Stimulated activated CD8-positive, alpha-beta memory T cell treated with anti-CD3 and anti-CD28 coated beads, Interleukin-12 subunit alpha, Interleukin-12 subunit beta, amount 100 ng/mL, for 1 hour (primary cell): ENCODE measurements at regions not wholly inside any gene's neighbourhood (a gene's known extent, or its start where the extent isn't known, plus 50 kb on each side); places are given as distances from the start of the nearest gene placed in this dataset.
A peak's percentile ranks its signal among the peaks of the same experiment; 100 is the strongest.

Experiments
- DNase-seq: peaks from one replicate; pipeline ENCODE4 v3.0.0-alpha.2; 2020; ENCODE audit warnings: low read depth

DNA sequence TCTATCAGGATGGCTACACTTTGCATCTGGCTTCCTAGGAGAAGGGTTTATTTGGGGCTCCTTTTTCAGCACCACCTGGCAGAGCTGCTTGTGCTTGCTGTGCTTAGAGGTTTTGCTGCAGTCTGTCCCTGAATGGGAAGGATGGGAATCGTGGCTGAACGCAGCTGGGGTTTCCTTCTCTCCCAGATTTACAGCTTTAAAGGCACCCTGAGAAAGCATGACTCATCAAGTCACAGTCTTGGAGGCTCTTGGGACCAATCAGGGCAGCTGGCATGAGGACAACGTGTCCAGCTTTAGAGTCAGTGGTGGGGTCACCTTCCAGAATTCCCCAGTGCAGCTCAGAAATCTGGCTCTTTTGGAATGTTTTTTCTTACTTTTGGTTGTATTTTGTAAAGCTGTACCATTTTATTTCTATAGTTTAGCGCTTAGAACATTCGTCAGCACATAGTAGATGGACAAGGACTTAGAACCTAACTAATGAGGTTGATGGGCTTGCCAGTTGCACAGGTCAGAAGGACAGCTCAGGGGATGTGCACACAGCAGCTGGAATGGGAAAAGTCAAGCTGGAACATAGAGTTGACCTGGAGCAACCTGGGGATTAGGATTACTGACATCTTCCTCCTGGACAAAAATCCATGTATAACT is 222.6 kb downstream of the PRDM2 start:
- DNase-seq, result no peak

DNA sequence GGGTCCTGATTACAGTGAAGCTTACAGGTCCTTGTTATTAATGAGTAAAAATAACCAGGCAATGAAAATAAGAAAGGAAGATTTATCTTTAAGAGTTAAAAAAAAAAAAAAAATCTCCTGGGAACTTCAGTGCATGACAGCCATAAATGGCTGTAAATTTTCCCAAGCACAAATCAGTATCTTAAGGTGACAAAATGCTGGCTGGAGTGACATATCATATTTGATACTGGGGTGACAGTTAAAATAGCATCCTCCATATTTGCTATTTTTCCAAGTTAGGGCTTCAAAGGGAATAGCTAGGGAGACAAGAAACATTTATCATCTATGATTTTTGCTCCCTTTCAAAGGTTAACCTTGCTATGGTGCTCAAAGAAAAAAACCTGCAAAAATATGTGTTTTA is 226.6 kb downstream of the PRDM2 start:
- no peak for DNase-seq

DNA sequence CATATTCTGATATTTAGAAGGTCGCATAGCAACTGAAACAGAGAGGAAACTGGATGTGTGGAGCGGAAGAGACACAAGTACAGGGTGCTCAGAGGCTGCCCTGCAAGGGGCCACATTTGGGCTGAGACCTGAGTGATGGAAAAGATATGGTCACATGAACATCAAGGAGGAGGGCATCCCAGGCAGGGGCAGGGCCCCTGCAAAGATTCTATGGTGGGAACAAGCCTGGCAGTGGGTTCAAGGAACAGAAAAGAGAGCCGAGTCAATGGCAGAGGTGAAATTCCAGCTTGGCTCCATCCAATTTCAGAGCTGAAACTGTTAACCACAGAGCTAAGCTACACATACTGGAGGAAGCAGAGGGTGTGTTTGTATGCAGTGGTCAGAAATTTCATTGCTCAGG is 227.7 kb downstream of the PRDM2 start:
- no peak for DNase-seq

DNA sequence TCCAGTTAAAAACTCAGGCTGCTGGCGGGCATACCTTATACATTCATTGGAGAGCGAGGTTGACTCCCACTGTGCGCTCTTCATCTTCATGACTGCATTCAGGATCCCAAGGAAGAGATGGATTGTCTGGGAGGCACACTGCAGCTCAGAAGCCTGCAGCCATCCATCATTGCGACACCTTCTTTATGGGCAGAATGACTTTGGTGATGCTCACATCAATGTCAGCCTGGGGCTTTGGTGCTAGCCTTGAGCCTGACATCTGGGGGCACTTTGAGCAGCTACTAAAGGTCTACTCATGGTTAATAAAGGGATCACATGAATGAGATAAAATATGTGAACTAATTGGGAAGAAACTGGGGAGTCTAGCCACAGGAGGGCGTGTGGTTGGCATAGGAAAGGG is 229.3 kb downstream of the PRDM2 start:
- DNase-seq, result no peak

DNA sequence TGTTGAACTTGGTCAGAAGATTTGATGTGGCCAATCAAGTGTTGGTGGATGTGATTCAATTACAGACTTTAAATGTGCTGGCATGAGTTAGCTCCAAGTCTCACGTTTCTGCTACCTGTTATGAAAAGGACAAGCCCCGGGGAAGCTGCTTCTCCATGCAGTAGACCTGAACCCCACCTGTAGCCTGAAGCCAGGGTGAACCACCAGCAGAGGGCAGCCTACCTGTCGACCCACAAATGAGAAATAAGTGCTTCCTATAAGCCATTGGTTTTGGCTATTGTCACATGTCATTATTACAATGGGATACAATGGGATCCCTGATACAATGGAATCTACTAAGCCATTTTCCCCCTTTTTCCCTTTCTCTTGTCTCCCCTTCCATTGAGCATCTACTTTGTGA is 230.2 kb downstream of the PRDM2 start:
- no peak for DNase-seq

DNA sequence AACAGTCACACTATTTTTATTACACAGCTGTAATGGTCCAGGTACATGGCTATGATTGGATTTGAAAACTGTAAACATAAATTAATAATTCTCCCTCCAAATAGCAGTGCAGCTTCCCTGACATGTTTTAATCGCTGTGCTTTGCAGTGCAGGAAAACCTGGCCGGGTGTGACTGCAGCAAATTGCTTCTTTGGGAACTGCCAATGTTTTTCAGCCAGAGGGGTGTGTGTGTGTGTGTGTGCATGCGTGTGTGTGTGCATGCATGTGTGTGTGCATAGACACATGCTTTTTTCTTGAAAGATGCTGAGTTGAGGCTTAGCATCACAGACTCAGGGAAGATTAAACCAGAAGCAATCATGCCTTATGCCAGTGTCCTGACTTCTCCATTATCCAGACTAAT is 231.2 kb downstream of the PRDM2 start:
- DNase-seq, result no peak

DNA sequence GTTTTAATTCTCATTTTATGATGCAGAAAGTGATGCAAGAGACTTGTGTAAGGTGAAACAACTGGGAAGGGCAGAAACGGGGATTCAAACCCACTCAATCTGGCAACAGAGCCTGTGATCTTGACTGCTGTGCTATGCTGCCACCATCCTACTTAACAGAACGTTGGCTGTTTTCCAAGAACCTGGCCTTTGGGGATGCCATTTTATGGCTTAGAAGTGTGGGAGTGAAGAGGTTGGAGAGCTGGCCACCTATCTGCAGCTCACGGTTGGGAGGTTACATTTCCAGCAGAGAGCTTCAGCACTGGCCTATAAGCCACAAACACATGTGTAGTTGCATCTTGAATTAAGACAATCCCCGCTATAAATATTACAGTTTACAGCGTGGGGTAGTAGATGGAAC is 235.3 kb downstream of the PRDM2 start:
- DNase-seq, result no peak

DNA sequence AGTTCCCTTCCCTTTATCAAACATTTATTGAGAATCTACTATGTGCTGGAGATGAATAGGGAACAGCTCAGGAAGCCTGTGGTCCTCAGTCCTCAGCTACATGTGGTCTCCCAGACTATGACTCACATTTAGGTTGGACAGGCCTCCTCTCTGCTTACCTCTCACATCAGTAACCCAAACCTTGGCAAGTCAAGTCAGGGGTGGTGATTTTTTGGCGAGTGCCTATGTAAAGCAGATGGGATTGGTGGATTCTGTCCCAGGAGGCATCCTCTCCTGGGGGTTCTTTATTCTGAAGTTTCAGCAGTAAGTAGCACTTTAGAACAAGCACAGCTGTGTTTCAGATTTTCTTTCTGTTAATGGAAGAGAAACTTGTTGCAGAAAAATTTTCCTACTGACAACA is 241.3 kb downstream of the PRDM2 start:
- DNase-seq, result no peak

DNA sequence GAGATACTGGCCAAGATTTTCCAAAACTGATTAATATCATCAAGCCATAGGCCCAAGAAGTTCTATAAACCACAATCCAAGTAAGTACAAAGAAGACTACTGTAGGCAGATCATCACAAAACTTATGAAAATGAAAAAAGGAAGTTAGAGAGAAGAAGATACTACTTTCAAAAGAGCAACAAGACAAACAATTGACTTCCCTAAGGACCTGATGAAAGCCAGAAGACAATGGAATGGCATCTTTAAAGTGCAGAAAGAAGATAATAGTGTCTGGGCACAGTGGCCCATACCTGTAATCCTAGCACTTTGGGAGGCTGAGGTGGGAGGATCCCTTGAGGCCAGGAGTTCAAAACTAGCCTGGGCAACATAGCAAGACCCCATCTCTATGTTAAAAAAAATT is 243.1 kb downstream of the PRDM2 start:
- no peak for DNase-seq

DNA sequence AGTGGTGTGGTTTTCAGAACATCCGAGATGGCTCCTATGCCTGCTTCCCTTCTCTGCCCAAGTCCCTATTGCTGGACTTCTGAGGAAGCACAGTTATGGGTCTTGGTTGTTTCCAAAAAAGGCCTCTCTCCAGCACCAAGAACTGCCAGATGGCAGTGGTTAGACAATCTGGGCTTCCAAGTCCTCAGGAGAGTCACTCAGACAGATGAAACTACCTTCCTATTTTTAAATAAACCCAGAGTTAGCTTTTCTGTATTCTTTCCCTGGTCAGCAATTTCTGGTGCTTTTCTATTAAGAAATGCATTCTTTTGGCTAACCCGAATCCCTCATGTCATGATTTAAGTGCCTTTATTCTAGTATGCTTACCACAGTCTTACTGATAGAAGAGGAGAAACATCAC is 245.9 kb downstream of the PRDM2 start:
- DNase-seq, result no peak

DNA sequence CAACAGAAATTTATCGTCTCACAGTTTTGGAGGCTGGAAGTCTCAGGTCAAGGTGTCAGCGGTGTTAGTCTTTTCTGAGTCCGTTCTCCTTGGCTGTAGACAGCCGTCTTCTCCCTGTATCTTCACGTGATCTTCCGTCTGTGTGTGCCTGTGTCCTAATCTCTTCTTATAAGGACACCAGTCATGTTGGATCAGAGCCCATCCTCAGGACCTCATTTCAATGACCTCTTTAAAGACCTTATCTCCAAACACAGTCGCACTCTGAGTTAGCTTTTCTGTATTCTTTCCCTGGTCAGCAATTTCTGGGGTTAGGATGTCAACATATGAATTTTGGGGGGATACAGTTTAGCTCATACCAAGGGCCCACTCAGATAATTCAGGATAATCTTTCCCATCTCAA is 247.7 kb downstream of the PRDM2 start:
- no peak for DNase-seq

DNA sequence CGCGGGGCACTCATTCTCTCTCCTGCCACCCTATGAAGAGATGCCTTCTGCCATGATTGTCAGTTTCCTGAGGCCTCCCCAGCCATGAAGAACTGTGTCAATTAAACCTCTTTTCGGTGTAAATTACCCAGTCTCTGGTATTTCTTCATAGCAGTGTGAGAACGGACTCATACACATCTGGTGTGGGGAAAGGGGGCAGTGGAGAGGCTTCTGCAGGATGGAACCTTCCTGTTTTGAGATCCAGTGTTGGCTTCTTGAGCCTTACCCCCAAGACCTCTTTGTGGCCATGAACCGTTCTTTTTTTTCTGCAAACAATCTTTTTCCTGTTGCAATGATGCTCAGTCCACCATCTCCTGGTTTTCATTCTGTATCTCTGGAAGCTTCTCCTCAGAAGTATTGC is 248.4 kb downstream of the PRDM2 start:
- DNase-seq, result no peak

DNA sequence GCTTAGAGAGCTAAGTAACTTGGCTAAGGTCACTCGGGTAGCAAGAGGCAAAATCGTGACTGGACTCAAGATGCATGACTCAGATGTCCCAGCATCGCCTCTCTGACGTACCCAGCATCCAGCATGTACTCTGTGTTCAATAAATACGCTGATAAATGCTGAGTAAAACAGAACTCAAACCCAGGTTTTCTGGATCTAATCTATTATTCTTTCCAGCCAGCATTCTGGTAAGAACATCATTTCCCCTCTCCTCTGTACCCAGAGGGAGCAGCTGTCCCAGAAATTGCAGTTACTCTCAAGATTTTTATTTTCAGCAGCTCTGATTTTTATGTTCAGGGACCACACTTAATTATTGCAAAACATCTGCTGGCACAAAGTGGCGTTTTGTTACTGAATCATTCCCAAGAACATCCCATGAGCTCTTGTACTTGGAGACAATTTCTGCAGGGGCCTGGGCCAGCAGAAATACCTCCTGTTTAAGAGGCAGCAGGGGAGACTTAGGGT is 249.0 kb downstream of the PRDM2 start:
- no peak for DNase-seq

DNA sequence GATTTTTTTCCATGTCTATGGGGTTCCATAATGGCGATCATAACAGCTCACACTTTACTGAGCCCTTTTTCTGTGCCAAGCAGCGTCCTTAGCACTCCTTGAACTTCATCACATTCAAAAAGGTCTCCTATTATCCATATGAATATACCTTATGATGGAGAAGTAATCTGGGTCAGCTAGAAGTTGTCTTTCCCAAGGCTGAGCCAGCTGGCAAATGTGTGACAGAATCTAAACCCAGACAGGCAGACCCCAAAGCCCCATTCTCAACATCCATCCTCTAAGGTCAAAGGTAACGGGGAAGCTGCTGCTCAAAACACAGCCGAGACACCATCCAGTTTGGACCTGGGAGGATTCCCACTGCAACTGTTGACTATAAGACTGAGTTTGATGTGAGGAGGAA is 249.6 kb downstream of the PRDM2 start:
- DNase-seq, result no peak

DNA sequence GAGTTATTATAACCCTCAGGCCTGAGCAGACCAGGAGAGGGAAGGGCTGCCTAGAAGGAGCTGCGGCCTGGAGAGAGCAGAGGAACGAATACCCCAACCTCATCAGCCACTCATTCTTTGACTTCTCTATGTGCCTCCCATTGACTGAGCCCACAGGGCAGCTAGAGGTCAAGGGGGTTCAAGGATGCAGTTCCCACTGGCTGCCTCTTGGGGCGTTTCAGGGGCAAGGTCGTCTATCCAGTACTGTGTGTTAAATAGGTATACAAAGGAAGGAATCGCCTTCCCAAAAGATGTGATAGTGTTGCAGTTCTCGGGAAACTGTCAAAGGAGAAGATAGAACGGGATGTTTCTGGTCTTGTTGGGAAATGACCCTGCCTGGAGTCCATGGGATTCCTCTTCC is 250.6 kb downstream of the PRDM2 start:
- no peak for DNase-seq

DNA sequence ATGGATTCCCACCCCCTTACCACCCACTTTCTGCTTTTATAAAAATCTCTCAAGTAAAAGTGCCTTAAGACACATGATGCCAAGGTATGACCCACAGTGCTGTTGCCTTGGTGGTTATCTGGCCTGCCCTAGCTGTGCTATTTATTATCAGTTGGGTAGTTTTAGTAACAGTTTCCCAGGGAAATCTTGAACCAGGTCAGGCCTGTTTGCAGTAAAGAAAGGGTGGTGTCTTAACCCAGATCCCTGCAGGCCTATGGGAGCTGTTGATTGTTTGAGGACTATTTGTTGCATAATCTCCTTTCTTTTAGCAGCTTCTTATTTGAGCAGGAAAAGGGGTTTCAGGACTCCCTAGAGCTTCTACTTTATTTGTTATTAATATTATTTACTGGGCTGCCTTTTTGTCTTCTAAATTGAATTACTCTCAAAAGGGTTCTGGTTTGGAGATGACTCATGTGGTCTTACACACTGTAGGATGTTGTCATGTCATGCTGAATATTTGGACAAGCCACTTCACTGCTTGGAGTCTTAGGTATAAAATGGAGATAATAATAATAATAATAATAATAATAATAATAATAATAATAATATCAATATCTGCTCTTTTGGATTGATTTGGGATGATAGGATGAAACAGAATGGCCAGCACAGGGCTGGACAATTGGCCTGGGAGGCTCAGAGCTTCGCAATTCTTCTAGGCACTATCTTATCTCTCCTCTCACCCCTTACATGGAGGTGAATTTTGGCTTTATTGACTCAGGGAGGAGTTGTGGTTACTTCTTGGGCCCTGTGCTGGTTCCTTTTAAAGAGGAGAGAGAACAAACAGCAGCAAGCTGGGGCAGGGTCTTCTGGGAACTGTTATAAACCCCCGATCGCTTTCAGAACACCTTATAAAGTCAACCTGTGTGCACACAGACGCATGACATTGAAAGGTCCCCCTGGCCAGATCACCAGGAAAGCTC is 252.1 kb downstream of the PRDM2 start:
- DNase-seq, result no peak

DNA sequence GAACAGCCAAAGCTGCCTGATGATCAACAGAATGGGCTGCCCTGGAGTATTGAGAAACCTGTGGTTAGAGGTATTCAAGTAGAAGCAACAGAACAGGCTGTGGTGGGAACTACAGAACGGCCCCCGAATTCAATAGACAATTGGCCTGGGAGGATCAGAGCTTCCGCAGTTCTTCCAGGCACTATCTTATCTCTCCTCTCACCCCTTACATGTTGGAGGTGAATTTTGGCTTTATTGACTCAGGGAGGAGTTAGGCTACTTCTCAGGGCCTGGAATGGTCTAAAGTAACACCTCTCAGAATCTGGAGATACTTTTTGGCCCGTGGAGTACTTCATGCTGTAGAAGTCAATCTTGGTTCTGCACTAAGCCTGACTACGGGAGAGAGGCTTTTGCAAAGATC is 253.0 kb downstream of the PRDM2 start:
- DNase-seq, result no peak

DNA sequence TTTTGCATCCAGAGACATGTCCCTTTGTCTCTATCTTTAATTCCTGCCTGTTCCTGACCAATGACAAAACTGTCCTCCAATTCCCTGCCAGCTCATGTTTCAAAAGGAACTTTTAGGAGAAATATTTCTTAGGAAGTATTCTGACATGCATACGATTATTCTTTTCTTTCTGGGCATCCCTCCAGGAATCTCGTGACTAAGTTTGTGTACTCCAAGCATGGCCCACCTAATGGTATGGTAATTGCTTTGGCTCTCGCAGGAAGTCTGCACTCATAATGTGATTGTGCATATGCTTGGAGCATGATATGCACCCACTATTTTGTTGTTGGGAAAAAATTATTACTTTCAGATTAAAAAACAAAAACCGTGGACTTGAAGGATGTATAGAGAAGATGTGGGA is 256.4 kb downstream of the PRDM2 start:
- no peak for DNase-seq

DNA sequence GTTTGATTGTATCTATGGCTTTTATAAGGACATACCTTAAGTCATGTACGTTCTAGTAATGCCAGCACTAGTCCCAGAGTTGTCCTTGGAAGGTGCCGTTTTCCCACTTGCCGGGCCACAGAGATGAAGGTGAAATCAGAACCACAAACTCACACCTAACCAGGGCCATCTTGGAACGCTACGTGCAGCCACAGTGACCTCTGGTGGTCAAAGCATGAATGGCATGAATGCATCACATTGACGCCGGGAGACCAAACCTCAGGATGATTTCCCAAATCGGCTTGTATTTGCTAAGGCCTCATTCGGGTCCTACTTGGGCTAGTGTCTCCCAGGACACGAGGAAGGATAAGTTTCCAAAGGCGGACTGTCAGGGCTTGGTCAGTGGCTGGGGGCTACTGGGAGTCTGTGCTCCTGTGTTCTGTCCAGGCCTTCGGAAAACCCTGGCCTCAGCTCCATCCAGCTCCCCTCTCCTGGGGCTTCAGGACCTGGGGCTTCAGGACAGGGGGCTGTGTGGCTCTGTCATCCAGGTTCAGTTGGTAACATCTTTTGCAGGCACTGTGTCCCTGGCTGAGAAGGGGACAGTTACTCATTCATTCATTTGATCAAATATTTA is 260.5 kb downstream of the PRDM2 start:
- peak; percentile 54 for DNase-seq

DNA sequence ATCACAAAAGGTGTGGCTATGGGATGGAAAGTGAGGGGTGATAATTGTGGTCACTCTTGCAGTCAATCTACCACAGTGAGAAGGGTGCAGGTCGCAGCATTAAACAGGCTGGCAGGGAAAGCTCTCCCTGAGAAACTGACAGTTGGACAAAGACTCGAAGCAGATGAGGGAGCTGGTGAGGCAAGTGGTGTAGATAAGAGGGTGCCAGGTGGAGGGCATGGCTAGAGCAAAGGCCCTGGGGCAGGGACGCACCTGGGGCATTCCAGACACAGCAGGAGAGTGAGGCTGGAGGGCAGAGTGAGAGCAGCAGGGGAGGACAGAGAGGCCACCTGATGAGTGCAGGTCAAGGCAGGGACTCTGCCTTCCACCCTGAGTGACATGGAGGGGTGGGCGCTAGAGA is 264.8 kb downstream of the PRDM2 start:
- no peak for DNase-seq

DNA sequence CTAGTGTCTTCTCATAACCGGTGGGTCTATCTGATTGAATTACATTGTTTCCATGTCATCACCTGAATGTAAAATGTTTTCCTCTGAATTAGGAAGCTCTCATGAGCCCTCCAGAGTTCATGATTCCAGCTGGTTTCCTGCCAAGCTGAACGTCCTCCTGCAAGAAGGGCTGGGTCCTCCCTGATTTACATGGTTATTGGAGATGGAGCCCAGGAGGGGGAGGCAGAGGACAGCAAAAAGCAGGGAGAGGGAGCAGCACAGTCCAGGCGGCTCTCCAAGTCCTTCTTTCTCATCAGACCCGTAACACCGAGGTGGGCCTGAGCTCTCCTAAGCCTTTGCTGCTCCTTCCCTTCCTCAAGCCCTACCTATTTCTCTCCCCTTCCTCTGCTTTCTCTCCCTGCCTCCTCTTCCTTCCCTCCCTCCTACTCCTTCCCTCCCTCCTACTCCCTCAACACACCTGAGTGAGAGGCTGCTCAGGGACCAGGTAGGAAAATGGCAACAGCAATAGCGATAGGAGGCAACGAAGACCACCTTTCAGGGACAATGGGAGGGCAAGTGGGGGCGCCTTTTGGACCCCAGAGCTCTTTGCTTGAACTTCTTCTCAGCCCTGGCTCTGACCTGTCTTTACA is 265.9 kb downstream of the PRDM2 start:
- no peak for DNase-seq

DNA sequence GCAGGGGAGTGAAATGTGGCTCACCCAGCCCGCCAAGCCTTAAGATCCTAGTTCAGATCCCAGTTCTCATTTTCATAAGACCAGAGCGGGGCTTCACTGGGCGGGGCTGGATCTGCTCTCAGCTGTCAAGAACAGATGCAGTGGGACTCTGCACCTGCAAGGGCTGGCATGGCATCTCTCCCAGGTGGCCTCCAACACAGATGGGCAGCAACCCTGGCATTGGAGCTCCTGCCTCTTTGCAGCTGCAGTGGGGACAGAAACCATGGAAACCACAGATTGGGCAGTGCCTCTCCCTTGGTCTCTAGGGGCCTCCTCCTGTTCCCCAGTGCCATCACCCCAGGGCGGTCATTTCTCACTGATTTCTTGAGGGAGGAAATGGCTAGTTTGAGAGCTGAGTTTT is 267.7 kb downstream of the PRDM2 start:
- DNase-seq, result no peak

DNA sequence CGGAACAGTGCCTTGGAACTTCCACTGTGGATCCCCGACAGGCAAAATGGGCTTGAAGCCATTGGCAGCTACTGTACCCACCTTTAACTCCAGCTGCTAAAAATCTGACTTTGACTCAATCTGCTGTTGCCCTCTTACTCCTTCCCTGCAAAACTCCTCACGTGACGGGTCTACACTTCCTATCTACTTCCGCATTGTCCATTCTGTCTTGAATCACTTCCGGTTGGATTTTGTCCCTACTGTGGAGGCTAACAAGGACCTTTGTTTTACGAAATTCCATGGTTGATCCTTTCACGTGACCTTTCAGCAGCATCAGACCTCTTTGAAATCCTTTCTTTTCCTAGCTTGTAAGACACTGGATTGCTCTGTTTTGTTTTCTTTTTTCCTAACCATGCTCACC is 268.4 kb downstream of the PRDM2 start:
- DNase-seq, result no peak
